ENCODE measurements at regions not wholly inside any gene's neighbourhood (a gene's known extent, or its start where the extent isn't known, plus 50 kb on each side); places are given as distances from the start of the nearest gene placed in this dataset.

GRCh38 chr5:54854883-54855581 lies 130.4 kb downstream of the ESM1 start:
- H3K4me3 ChIP-seq, result no peak overlapping the region
- WGBS, 5 donors, result 87 to 91% (median 89%) methylated on average over 5 of the region's 5 CpGs
- H3K4me1 ChIP-seq, result no peaks in the 10 kb centered on the region
- peaks cover 4 to 30% (median 25%) of the 10 kb centered on the region in 4 donors for H3K9me3 ChIP-seq
- no peaks in the 10 kb centered on the region for H3K36me3 ChIP-seq
- H3K27ac ChIP-seq, result no peak overlapping the region
- intact Hi-C loops (cut with DNase I; ENCODE audit: low total_unique reads), result no loop called here
- TF ChIP-seq, protein P1, sequence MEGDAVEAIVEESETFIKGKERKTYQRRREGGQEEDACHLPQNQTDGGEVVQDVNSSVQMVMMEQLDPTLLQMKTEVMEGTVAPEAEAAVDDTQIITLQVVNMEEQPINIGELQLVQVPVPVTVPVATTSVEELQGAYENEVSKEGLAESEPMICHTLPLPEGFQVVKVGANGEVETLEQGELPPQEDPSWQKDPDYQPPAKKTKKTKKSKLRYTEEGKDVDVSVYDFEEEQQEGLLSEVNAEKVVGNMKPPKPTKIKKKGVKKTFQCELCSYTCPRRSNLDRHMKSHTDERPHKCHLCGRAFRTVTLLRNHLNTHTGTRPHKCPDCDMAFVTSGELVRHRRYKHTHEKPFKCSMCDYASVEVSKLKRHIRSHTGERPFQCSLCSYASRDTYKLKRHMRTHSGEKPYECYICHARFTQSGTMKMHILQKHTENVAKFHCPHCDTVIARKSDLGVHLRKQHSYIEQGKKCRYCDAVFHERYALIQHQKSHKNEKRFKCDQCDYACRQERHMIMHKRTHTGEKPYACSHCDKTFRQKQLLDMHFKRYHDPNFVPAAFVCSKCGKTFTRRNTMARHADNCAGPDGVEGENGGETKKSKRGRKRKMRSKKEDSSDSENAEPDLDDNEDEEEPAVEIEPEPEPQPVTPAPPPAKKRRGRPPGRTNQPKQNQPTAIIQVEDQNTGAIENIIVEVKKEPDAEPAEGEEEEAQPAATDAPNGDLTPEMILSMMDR (IDR thresholded peaks at IDR 0.05), result no peak
- TF ChIP-seq POLR2AphosphoS5 (IDR thresholded peaks at IDR 0.05), result no peak
- no peak for TF ChIP-seq POLR2A (IDR thresholded peaks at IDR 0.05)
- TF ChIP-seq EP300 (IDR thresholded peaks at IDR 0.05), result no peak
- no peak for DNase-seq
- no peaks in the 10 kb centered on the region for H3K27me3 ChIP-seq

DNA sequence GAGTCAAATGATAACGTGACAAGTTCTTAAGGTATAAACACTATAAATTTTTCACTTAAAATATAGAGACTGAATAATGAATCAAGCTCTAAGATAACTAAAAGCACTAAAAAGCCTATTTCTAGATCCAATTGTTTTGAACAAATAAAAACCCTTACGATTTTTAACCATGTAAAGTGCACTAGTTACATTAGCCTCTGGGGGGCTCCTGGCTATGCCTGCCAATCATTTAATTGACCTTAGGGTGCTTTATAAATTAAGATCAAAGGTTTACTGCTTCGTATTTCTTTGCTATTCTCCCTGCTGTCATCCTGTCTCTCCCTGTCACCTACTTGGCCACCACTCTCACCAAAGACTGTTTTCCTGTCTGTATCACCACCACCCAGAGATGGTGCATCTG lies 133.4 kb downstream of the ESM1 start:
- H3K4me3 ChIP-seq, result no peak overlapping the region
- no peaks in the 10 kb centered on the region for H3K4me1 ChIP-seq
- no peaks in the 10 kb centered on the region for H3K36me3 ChIP-seq
- peaks cover 0 to 6% (median 4%) of the 10 kb centered on the region in 4 donors for H3K9me3 ChIP-seq
- DNase-seq, result no peak
- intact Hi-C loops (cut with DNase I; ENCODE audit: low total_unique reads), result no loop called here
- 62 to 74% (median 64%) methylated on average over 3 of the region's 3 CpGs for WGBS, 5 donors
- TF ChIP-seq POLR2A (IDR thresholded peaks at IDR 0.05), result no peak
- no peak for TF ChIP-seq EP300 (IDR thresholded peaks at IDR 0.05)
- TF ChIP-seq, protein P1 (IDR thresholded peaks at IDR 0.05), result no peak
- no peak for TF ChIP-seq POLR2AphosphoS5 (IDR thresholded peaks at IDR 0.05)
- H3K27me3 ChIP-seq, result no peaks in the 10 kb centered on the region
- H3K27ac ChIP-seq, result no peak overlapping the region

DNA sequence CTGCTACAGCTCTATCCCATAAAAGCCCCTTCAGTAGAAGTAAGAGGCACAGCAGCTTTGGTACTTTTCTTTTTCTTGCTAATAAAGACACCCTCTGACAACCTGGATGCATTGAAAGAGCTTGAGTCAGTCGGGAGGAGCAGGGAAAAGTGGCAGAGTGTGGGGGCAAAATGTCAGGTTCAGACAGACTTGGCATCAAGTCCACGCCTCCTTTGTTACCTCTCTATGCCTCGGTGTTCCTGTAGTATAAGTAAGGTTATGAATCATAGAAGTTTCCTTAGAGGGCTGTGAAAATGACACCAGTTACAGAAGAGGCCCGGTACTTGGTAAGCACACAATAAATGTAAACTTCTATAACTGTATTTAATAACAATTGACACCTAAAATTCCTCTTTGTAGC lies 133.9 kb downstream of the ESM1 start:
- intact Hi-C loops (cut with DNase I; ENCODE audit: low total_unique reads), result no loop called here
- Histone ChIP-seq H3K9me3 (peaks cover 0 to under 1% (median 0%) of the 10 kb centered on the region in 4 donors), H3K27ac (no peak overlapping the region), H3K4me3 (no peak overlapping the region), H3K36me3 (no peaks in the 10 kb centered on the region), H3K27me3 (no peaks in the 10 kb centered on the region), H3K4me1 (no peaks in the 10 kb centered on the region)
- DNase-seq, result no peak
- TF ChIP-seq, protein P1 (IDR thresholded peaks at IDR 0.05), result no peak
- TF ChIP-seq EP300 (IDR thresholded peaks at IDR 0.05) (no peak), POLR2A (IDR thresholded peaks at IDR 0.05) (no peak), POLR2AphosphoS5 (IDR thresholded peaks at IDR 0.05) (no peak)
- 53 to 56% (median 56%) methylated on average over 4 of the region's 4 CpGs for WGBS, 5 donors

- intact Hi-C loops (cut with DNase I; ENCODE audit: low total_unique reads), result loop anchor here (5.0 kb wide), 1 partner anchor 331 kb away; the partner anchor contains the start of gene SNX18
Observed at GRCh38 chr5:54848581-54848980, 136.8 kb downstream of the ESM1 start.

More at GRCh38 chr5:54848581-54848980, 136.8 kb downstream of the ESM1 start:
- 77 to 83% (median 81%) methylated on average over 5 of the region's 5 CpGs for WGBS, 5 donors
- Histone ChIP-seq H3K9me3 (no peaks in the 10 kb centered on the region), H3K4me1 (peaks cover 0 to 11% (median 0%) of the 10 kb centered on the region in 4 donors), H3K4me3 (no peak overlapping the region), H3K36me3 (no peaks in the 10 kb centered on the region), H3K27me3 (no peaks in the 10 kb centered on the region), H3K27ac (no peak overlapping the region)
- TF ChIP-seq EP300 (IDR thresholded peaks at IDR 0.05), result no peak
- TF ChIP-seq POLR2A (IDR thresholded peaks at IDR 0.05), result no peak
- no peak for TF ChIP-seq POLR2AphosphoS5 (IDR thresholded peaks at IDR 0.05)
- TF ChIP-seq, protein P1 (IDR thresholded peaks at IDR 0.05), result no peak
- DNase-seq, result no peak

Data from stomach (tissue), 8 donors.